22Rv1 (cell line): ENCODE measurements at regions not wholly inside any gene's neighbourhood (a gene's known extent, or its start where the extent isn't known, plus 50 kb on each side); places are given as distances from the start of the nearest gene placed in this dataset.

ENCODE experiments used
- H3K27ac ChIP-seq: fragments of 450-650 bp; 2 replicates; pipeline ENCODE4 v1.5.1; 2017
- CTCF ChIP-seq: fragments of 450-650 bp; IDR thresholded peaks from 2 replicates; pipeline ENCODE4 v1.5.1; 2017; ENCODE audit warnings: mild to moderate bottlenecking
- ZFX ChIP-seq: fragments of 450-650 bp; IDR thresholded peaks from 2 replicates; pipeline ENCODE4 v1.6.1; 2017; ENCODE audit warnings: antibody characterized with exemption, borderline replicate concordance

- TF ChIP-seq CTCF (no peak), ZFX (no peak)
- no peak overlapping the region for H3K27ac ChIP-seq
Measured at GRCh38 chr12:124174451-124175348, 120.2 kb upstream of the RFLNA start.

GRCh38 chr12:124175704-124176103 lies 119.2 kb upstream of the RFLNA start:
- TF ChIP-seq CTCF (no peak), ZFX (no peak)
- no peak overlapping the region for H3K27ac ChIP-seq

GRCh38 chr12:124177276-124177950 lies 117.5 kb upstream of the RFLNA start:
- H3K27ac ChIP-seq = no peak overlapping the region

GRCh38 chr12:124177951-124178316 lies 117.0 kb upstream of the RFLNA start:
- TF ChIP-seq CTCF (no peak), ZFX (no peak)
- H3K27ac ChIP-seq = no peak overlapping the region

More at GRCh38 chr12:124177276-124177950, 117.5 kb upstream of the RFLNA start:
- TF ChIP-seq CTCF = no peak
- no peak for TF ChIP-seq ZFX

- no peak overlapping the region for H3K27ac ChIP-seq
- TF ChIP-seq CTCF = no peak
- TF ChIP-seq ZFX = no peak
Measured at GRCh38 chr12:124179936-124180607, 114.8 kb upstream of the RFLNA start.

- H3K27ac ChIP-seq = no peak overlapping the region
- TF ChIP-seq CTCF (no peak), ZFX (no peak)
Measured at GRCh38 chr12:124183172-124183571, 111.7 kb upstream of the RFLNA start.
